ENCODE measurements at regions not wholly inside any gene's neighbourhood (a gene's known extent, or its start where the extent isn't known, plus 50 kb on each side); places are given as distances from the start of the nearest gene placed in this dataset.

GRCh38 chr1:95179205-95179986 lies 54.6 kb upstream of the RWDD3 start:
- no peak overlapping the region for H3K4me3 ChIP-seq (ENCODE audit: low read depth, low read length)
- no peak for TF ChIP-seq CTCF (IDR thresholded peaks at IDR 0.05; ENCODE audit: low read depth, low read length, missing control alignments)
- in situ Hi-C loops (cut with HindIII; ENCODE audit: low sequenced_read_pairs): no loop called here
- DNase-seq (ENCODE audit: low read depth): no peak

GRCh38 chr1:95180371-95180770 lies 53.6 kb upstream of the RWDD3 start:
- TF ChIP-seq CTCF (IDR thresholded peaks at IDR 0.05; ENCODE audit: low read depth, low read length, missing control alignments): no peak
- no peak for DNase-seq (ENCODE audit: low read depth)
- H3K4me3 ChIP-seq (ENCODE audit: low read depth, low read length): no peak overlapping the region
- in situ Hi-C loops (cut with HindIII; ENCODE audit: low sequenced_read_pairs): no loop called here

- no peak for TF ChIP-seq CTCF (IDR thresholded peaks at IDR 0.05; ENCODE audit: low read depth, low read length, missing control alignments)
- DNase-seq (ENCODE audit: low read depth): no peak
- in situ Hi-C loops (cut with HindIII; ENCODE audit: low sequenced_read_pairs): no loop called here
- no peak overlapping the region for H3K4me3 ChIP-seq (ENCODE audit: low read depth, low read length)
Observed at GRCh38 chr1:95181096-95181495, 52.9 kb upstream of the RWDD3 start.

- no peak for TF ChIP-seq CTCF (IDR thresholded peaks at IDR 0.05; ENCODE audit: low read depth, low read length, missing control alignments)
- no peak overlapping the region for H3K4me3 ChIP-seq (ENCODE audit: low read depth, low read length)
- no peak for DNase-seq (ENCODE audit: low read depth)
- in situ Hi-C loops (cut with HindIII; ENCODE audit: low sequenced_read_pairs): no loop called here
Observed at GRCh38 chr1:95183952-95184351, 50.1 kb upstream of the RWDD3 start.
